Mesothelial cell of epicardium (in vitro differentiated cells): ENCODE measurements at regions not wholly inside any gene's neighbourhood (a gene's known extent, or its start where the extent isn't known, plus 50 kb on each side); places are given as distances from the start of the nearest gene placed in this dataset.

Experiments used
- DNase-seq, 2 experiments: peaks; one replicate each; pipeline ENCODE4 v3.0.0; 2021; ENCODE audit warnings: low spot score in 2 of 2; ENCODE audit not compliant: unreplicated experiment in 2 of 2
- H3K27ac Mint-ChIP-seq: 2 replicates; pipeline ENCODE4 v1.8.0; 2021; ENCODE audit warnings: mixed read lengths
- H3K27me3 Mint-ChIP-seq: 2 replicates; pipeline ENCODE4 v1.8.0; 2021; ENCODE audit warnings: low read depth, mixed read lengths
- H3K36me3 Mint-ChIP-seq: 2 replicates; pipeline ENCODE4 v1.8.0; 2021; ENCODE audit warnings: mixed read lengths
- H3K4me1 Mint-ChIP-seq: 2 replicates; pipeline ENCODE4 v1.8.0; 2021; ENCODE audit warnings: mixed read lengths
- H3K4me3 Mint-ChIP-seq: 2 replicates; pipeline ENCODE4 v1.8.0; 2021; ENCODE audit warnings: mild to moderate bottlenecking, moderate library complexity, mixed read lengths
- H3K9me3 Mint-ChIP-seq: 2 replicates; pipeline ENCODE4 v1.8.0; 2021; ENCODE audit warnings: mixed read lengths
- CTCF ChIP-seq: fragments of 200-600 bp; sonication (generic); IDR thresholded peaks from one replicate; pipeline ENCODE4 v1.5.0; 2021; ENCODE audit warnings: antibody characterized with exemption; ENCODE audit not compliant: unreplicated experiment

DNA sequence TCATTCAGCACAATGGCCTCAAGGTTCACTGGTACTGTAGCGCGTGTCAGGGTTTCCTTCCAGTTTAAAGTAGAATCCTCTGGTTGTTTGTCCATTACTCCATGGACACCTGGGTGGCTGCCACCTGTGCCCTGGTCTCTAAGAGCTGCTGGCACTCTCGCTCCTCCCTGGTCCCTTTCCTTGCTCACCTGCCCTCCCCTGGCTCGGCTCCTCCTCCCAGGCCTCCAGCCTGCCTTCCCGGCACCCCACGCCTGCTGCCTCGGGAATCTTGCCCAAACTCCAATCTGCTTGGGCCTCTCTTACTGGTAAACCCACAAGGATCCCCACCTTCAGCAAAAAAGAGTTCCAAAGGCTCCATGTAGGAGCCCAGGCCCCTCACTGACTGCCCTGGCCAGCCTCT is 154.4 kb upstream of the DIO3 start:
- DNase-seq: no peak
- TF ChIP-seq CTCF: no peak
- H3K4me3 Mint-ChIP-seq: no peak overlapping the region
- H3K36me3 Mint-ChIP-seq: no peaks in the 10 kb centered on the region
- peak overlapping the region; percentile 15 for H3K27ac Mint-ChIP-seq
- no peaks in the 10 kb centered on the region for H3K9me3 Mint-ChIP-seq
- peaks cover 19% of the 10 kb centered on the region for H3K4me1 Mint-ChIP-seq
- H3K27me3 Mint-ChIP-seq: no peaks in the 10 kb centered on the region

- Mint-ChIP-seq H3K27me3 (no peaks in the 10 kb centered on the region), H3K4me1 (peaks cover 19% of the 10 kb centered on the region), H3K9me3 (no peaks in the 10 kb centered on the region), H3K27ac (peak overlapping the region; percentile 15), H3K4me3 (no peak overlapping the region), H3K36me3 (no peaks in the 10 kb centered on the region)
- DNase-seq: no peak
- TF ChIP-seq CTCF: no peak
These were observed 154.0 kb upstream of the DIO3 start for GRCh38 chr14:101407328-101407727.

DNA sequence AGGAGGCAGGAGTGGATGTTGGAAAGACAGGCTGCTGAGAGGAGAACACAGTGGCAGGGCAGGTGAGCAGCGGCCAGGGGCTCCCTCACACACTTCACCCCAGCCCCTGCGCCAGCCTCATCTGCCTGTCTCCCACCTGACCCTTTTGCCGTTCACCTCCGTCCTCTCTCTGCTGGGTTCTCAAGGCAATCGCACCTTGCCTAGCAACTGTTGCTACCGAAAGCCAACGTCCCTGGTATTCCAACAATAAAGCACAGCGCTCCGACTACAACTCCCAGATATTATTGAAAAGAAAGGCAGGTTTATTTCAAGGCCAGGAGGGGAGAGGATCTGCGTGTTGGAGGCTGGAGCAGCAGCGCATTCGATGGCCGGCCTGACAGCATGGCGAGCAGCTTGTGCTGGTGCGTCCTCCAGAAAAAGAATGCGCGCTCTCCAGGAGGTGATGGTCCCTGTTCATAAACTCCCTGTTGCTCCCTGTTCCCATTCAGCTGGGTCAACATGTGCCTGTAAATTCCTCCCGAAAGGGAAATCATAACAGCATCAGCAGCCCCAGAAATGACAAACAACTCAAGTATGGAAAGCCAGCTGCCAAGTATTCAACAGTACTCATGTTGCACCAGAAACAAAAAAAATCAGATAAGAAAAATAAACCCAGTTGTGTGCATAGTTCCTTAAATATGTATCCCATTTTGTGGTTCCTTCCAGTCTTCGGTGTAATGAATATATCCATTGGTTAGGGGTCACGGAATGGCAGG is 153.0 kb upstream of the DIO3 start:
- H3K4me1 Mint-ChIP-seq: peaks cover 19% of the 10 kb centered on the region
- DNase-seq: no peak
- H3K36me3 Mint-ChIP-seq: no peaks in the 10 kb centered on the region
- H3K4me3 Mint-ChIP-seq: no peak overlapping the region
- no peaks in the 10 kb centered on the region for H3K9me3 Mint-ChIP-seq
- peak overlapping the region; percentile 11 for H3K27ac Mint-ChIP-seq
- H3K27me3 Mint-ChIP-seq: no peaks in the 10 kb centered on the region
- TF ChIP-seq CTCF: no peak

GRCh38 chr14:101409006-101409543 is 152.2 kb upstream of the DIO3 start:
- H3K27me3 Mint-ChIP-seq: no peaks in the 10 kb centered on the region
- H3K36me3 Mint-ChIP-seq: no peaks in the 10 kb centered on the region

GRCh38 chr14:101410126-101410525 is 151.2 kb upstream of the DIO3 start:
- Mint-ChIP-seq H3K36me3 (no peaks in the 10 kb centered on the region), H3K9me3 (no peaks in the 10 kb centered on the region), H3K4me1 (peaks cover 10% of the 10 kb centered on the region), H3K4me3 (no peak overlapping the region), H3K27ac (no peak overlapping the region), H3K27me3 (no peaks in the 10 kb centered on the region)
- TF ChIP-seq CTCF: no peak
- no peak for DNase-seq

More at GRCh38 chr14:101409006-101409543, 152.2 kb upstream of the DIO3 start:
- Mint-ChIP-seq H3K27ac (no peak overlapping the region), H3K4me1 (peaks cover 16% of the 10 kb centered on the region), H3K9me3 (no peaks in the 10 kb centered on the region), H3K4me3 (no peak overlapping the region)
- DNase-seq: no peak
- no peak for TF ChIP-seq CTCF
